ENCODE measurements at regions not wholly inside any gene's neighbourhood (a gene's known extent, or its start where the extent isn't known, plus 50 kb on each side); places are given as distances from the start of the nearest gene placed in this dataset.

GRCh38 chr18:1891641-1892040, 679.7 kb downstream of the METTL4 start:
- no peak overlapping the region for H3K27ac ChIP-seq (ENCODE audit: low read depth in 1 of 2, low read length in 2 of 2)
- no peaks in the 10 kb centered on the region for H3K4me1 ChIP-seq (ENCODE audit: control insufficient read depth in 4 of 4, insufficient read depth in 4 of 4, low read length in 3 of 4)
- no peak overlapping the region for H3K9ac ChIP-seq (ENCODE audit: low read depth in 1 of 2, low read length in 2 of 2)
- no peak overlapping the region for H3K4me3 ChIP-seq (ENCODE audit: low read depth in 1 of 3, low read length in 3 of 3)
- no peaks in the 10 kb centered on the region for H3K9me3 ChIP-seq (ENCODE audit: control insufficient read depth in 4 of 4, low read length in 3 of 4)
- 64% methylated on average over 1 of the region's 1 CpG for WGBS
- TF ChIP-seq, protein P1, sequence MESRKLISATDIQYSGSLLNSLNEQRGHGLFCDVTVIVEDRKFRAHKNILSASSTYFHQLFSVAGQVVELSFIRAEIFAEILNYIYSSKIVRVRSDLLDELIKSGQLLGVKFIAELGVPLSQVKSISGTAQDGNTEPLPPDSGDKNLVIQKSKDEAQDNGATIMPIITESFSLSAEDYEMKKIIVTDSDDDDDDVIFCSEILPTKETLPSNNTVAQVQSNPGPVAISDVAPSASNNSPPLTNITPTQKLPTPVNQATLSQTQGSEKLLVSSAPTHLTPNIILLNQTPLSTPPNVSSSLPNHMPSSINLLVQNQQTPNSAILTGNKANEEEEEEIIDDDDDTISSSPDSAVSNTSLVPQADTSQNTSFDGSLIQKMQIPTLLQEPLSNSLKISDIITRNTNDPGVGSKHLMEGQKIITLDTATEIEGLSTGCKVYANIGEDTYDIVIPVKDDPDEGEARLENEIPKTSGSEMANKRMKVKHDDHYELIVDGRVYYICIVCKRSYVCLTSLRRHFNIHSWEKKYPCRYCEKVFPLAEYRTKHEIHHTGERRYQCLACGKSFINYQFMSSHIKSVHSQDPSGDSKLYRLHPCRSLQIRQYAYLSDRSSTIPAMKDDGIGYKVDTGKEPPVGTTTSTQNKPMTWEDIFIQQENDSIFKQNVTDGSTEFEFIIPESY (IDR thresholded peaks at IDR 0.05) = no peak
- TF ChIP-seq RXRA (IDR thresholded peaks at IDR 0.05) = no peak
- no peaks in the 10 kb centered on the region for H3K27me3 ChIP-seq (ENCODE audit: control insufficient read depth in 4 of 4, insufficient read depth in 4 of 4, low read length in 3 of 4)
- H3K36me3 ChIP-seq (ENCODE audit: control insufficient read depth in 4 of 4, insufficient read depth in 3 of 4, low read depth in 1 of 4, low read length in 3 of 4) = no peaks in the 10 kb centered on the region
- no peak for DNase-seq (ENCODE audit: low spot score)

GRCh38 chr18:1892191-1892590, 679.1 kb downstream of the METTL4 start:
- no peaks in the 10 kb centered on the region for H3K36me3 ChIP-seq (ENCODE audit: control insufficient read depth in 4 of 4, insufficient read depth in 3 of 4, low read depth in 1 of 4, low read length in 3 of 4)
- H3K9ac ChIP-seq (ENCODE audit: low read depth in 1 of 2, low read length in 2 of 2) = no peak overlapping the region
- no peak for DNase-seq (ENCODE audit: low spot score)
- no peaks in the 10 kb centered on the region for H3K4me1 ChIP-seq (ENCODE audit: control insufficient read depth in 4 of 4, insufficient read depth in 4 of 4, low read length in 3 of 4)
- H3K9me3 ChIP-seq (ENCODE audit: control insufficient read depth in 4 of 4, low read length in 3 of 4) = no peaks in the 10 kb centered on the region
- no peak overlapping the region for H3K4me3 ChIP-seq (ENCODE audit: low read depth in 1 of 3, low read length in 3 of 3)
- TF ChIP-seq EGR1 (IDR thresholded peaks at IDR 0.05; ENCODE audit: low read depth in 2 of 2) (no peak), NR2F2 (IDR thresholded peaks at IDR 0.05) (no peak), ATF3 (IDR thresholded peaks at IDR 0.05) (no peak), GABPA (IDR thresholded peaks at IDR 0.05 in 1 of 2, conservative IDR thresholded peaks at IDR 0.05 in 1 of 2) (no peak), HNF4G (IDR thresholded peaks at IDR 0.05) (no peak), JUND (IDR thresholded peaks at IDR 0.05) (no peak), FOXA2 (IDR thresholded peaks at IDR 0.05) (no peak), CTCF (IDR thresholded peaks at IDR 0.05; ENCODE audit: low read depth, low read length, missing input control) (no peak), RAD21 (IDR thresholded peaks at IDR 0.05) (no peak), TAF1 (conservative IDR thresholded peaks at IDR 0.05) (no peak), HNF4A (conservative IDR thresholded peaks at IDR 0.05) (no peak), FOXA1 (IDR thresholded peaks at IDR 0.05) (no peak), RXRA (IDR thresholded peaks at IDR 0.05) (no peak), YY1 (IDR thresholded peaks at IDR 0.05) (no peak)
- TF ChIP-seq, protein P1 (IDR thresholded peaks at IDR 0.05) = no peak
- TF ChIP-seq, protein P2, sequence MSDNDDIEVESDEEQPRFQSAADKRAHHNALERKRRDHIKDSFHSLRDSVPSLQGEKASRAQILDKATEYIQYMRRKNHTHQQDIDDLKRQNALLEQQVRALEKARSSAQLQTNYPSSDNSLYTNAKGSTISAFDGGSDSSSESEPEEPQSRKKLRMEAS (IDR thresholded peaks at IDR 0.05) = no peak
- TF ChIP-seq, protein P3, sequence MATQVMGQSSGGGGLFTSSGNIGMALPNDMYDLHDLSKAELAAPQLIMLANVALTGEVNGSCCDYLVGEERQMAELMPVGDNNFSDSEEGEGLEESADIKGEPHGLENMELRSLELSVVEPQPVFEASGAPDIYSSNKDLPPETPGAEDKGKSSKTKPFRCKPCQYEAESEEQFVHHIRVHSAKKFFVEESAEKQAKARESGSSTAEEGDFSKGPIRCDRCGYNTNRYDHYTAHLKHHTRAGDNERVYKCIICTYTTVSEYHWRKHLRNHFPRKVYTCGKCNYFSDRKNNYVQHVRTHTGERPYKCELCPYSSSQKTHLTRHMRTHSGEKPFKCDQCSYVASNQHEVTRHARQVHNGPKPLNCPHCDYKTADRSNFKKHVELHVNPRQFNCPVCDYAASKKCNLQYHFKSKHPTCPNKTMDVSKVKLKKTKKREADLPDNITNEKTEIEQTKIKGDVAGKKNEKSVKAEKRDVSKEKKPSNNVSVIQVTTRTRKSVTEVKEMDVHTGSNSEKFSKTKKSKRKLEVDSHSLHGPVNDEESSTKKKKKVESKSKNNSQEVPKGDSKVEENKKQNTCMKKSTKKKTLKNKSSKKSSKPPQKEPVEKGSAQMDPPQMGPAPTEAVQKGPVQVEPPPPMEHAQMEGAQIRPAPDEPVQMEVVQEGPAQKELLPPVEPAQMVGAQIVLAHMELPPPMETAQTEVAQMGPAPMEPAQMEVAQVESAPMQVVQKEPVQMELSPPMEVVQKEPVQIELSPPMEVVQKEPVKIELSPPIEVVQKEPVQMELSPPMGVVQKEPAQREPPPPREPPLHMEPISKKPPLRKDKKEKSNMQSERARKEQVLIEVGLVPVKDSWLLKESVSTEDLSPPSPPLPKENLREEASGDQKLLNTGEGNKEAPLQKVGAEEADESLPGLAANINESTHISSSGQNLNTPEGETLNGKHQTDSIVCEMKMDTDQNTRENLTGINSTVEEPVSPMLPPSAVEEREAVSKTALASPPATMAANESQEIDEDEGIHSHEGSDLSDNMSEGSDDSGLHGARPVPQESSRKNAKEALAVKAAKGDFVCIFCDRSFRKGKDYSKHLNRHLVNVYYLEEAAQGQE (IDR thresholded peaks at IDR 0.05) = no peak
- no peak overlapping the region for H3K27ac ChIP-seq (ENCODE audit: low read depth in 1 of 2, low read length in 2 of 2)
- H3K27me3 ChIP-seq (ENCODE audit: control insufficient read depth in 4 of 4, insufficient read depth in 4 of 4, low read length in 3 of 4) = no peaks in the 10 kb centered on the region
